Adrenal gland (tissue), 9 donors: ENCODE measurements at regions not wholly inside any gene's neighbourhood (a gene's known extent, or its start where the extent isn't known, plus 50 kb on each side); places are given as distances from the start of the nearest gene placed in this dataset.
A peak's percentile ranks its signal among the peaks of the same experiment; 100 is the strongest.

Source experiments
- DNase-seq, 7 donors: peaks; one replicate each; pipeline ENCODE4 v3.0.0-alpha.2; 2019 to 2020
- H3K27ac ChIP-seq, 5 donors: fragments of 200-600 bp; sonication (generic) in 4 of 5; 1 replicate in 3 of 5; 2 replicates in 2 of 5; pipeline versions ENCODE4 v1.5.1 to v1.8.0; 2016 to 2020; ENCODE audit warnings: mild to moderate bottlenecking in 1 of 5
- H3K27me3 ChIP-seq: fragments of 200-600 bp; 2 replicates; pipeline ENCODE4 v1.8.0; 2021
- H3K36me3 ChIP-seq, 2 donors: fragments of 200-600 bp; replicated peaks in 1 of 2; 1 replicate in 1 of 2; 2 replicates in 1 of 2; pipeline versions ENCODE4 v1.5.1 to v1.8.0; 2018 to 2022
- H3K4me1 ChIP-seq, 2 donors: fragments of 200-600 bp; replicated peaks in 1 of 2; 1 replicate in 1 of 2; 2 replicates in 1 of 2; pipeline versions ENCODE4 v1.5.1 to v1.8.0; 2018 to 2021
- H3K4me3 ChIP-seq, 4 donors: fragments of 200-600 bp; sonication (generic) in 3 of 4; one replicate each; pipeline ENCODE4 v1.5.1; 2016 to 2018
- H3K9me3 ChIP-seq, 3 donors: fragments of 200-600 bp; sonication (generic) in 1 of 3; replicated peaks in 1 of 3; 1 replicate in 2 of 3; 2 replicates in 1 of 3; pipeline versions ENCODE4 v1.5.1 to v1.8.0; 2016 to 2021
- POLR2A ChIP-seq, 2 donors: fragments of 450-650 bp; IDR thresholded peaks; one replicate each; pipeline ENCODE4 v1.6.1; 2017; ENCODE audit warnings: antibody characterized with exemption in 2 of 2, mild to moderate bottlenecking in 2 of 2, moderate library complexity in 1 of 2
- WGBS, 4 donors: extraction: QIAGEN DNeasy Blood & Tissue Kit in 2 of 4; methylation state at CpG; one replicate each; pipeline versions ENCODE4 v1.1.5 to v1.1.7; 2013 to 2017; 5-methylcytosine and 5-hydroxymethylcytosine counted together
- intact Hi-C, 2 donors: fragments of 100-400 bp; cut with DNase I; formaldehyde crosslinking; loops; one replicate each; pipeline versions ENCODE4 v1.14.1 to v1.15.0; 2022 to 2023
- TF ChIP-seq, protein P1 (sequence below), 6 experiments: fragments of 450-650 bp in 4 of 6; fragments of 200-600 bp in 2 of 6; sonication (generic) in 1 of 6; IDR thresholded peaks; 1 replicate in 5 of 6; 2 replicates in 1 of 6; pipeline versions ENCODE4 v1.5.1 to v1.8.0; 2016 to 2021; ENCODE audit warnings: antibody characterized with exemption in 6 of 6, mild to moderate bottlenecking in 2 of 6, moderate library complexity in 1 of 6
- donor health status: healthy with polysubstance abuse.
- donor health status: Bipolar disorder and iron deficiency.
- donor health status: DM: yes; HTN: yes; CAD: no.
- donor health status: DM: no; HTN: no; CAD: no.
- donor health status: DM: no; HTN: no; CAD: no.

DNA sequence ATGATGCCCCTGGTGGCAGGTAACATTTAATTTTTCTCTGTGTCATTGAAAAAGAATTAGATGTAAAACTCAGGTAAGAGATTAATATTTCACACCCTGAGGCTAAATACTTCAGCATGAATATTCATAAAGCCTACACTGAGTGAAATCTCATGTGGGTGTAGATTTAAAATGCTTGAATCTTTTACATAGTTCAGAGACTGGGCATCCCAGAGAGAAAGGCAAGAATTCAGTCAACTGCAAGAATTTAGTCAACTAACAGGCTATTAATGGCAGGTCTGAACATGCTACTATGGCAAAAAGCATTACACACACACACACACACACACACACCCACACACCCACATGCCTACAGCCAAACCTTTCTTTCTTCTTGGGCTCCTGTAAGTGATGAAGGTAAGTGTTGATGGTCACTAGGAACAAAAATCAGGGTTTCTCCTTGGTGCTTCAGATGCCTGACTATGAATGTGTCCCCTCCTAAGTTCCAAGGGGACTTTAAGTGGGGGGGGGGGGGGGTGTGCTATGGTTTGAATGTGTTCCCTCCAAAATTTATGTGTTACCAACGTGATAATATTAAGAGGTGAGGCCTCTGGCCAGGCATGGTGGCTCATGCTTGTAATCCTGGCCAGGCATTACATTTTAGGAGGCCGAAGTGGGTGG, 63.7 kb upstream of the PSMD7 start:
- H3K4me1 ChIP-seq, result no peaks in the 10 kb centered on the region
- intact Hi-C loops, result no loop called here
- no peak for DNase-seq
- H3K9me3 ChIP-seq, result no peaks in the 10 kb centered on the region
- H3K27ac ChIP-seq, result no peak overlapping the region
- WGBS, 4 donors, result 77 to 85% (median 78%) methylated on average over 2 of the region's 2 CpGs
- H3K4me3 ChIP-seq, result no peak overlapping the region
- no peaks in the 10 kb centered on the region for H3K27me3 ChIP-seq
- TF ChIP-seq, protein P1, sequence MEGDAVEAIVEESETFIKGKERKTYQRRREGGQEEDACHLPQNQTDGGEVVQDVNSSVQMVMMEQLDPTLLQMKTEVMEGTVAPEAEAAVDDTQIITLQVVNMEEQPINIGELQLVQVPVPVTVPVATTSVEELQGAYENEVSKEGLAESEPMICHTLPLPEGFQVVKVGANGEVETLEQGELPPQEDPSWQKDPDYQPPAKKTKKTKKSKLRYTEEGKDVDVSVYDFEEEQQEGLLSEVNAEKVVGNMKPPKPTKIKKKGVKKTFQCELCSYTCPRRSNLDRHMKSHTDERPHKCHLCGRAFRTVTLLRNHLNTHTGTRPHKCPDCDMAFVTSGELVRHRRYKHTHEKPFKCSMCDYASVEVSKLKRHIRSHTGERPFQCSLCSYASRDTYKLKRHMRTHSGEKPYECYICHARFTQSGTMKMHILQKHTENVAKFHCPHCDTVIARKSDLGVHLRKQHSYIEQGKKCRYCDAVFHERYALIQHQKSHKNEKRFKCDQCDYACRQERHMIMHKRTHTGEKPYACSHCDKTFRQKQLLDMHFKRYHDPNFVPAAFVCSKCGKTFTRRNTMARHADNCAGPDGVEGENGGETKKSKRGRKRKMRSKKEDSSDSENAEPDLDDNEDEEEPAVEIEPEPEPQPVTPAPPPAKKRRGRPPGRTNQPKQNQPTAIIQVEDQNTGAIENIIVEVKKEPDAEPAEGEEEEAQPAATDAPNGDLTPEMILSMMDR (IDR thresholded peaks at IDR 0.05), result no peak
- H3K36me3 ChIP-seq, result no peaks in the 10 kb centered on the region

DNA sequence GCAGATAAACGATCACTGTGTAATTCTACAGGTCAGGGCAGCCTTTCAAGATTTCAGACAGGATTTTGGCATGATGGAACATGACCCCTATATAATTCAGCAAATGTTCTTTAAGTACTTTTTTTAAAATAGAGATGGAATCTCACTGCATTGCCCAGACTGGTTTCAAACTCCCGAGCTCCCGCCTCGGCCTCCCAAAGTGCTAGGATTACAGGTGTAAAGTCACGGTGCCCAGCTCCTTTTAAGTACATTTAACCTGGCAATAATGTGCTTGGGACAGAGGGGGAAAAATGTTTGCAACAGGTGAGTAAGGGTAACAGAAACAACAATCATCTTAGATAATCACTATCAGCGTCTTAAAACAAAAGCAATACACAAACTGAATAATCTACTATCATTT, 66.5 kb upstream of the PSMD7 start:
- intact Hi-C loops, result no loop called here
- Histone ChIP-seq H3K27ac (no peak overlapping the region), H3K9me3 (no peaks in the 10 kb centered on the region), H3K4me3 (no peak overlapping the region), H3K36me3 (no peaks in the 10 kb centered on the region), H3K27me3 (no peaks in the 10 kb centered on the region), H3K4me1 (no peaks in the 10 kb centered on the region)
- WGBS, 4 donors, result 91 to 95% (median 91%) methylated on average over 6 of the region's 6 CpGs
- DNase-seq, result no peak
- TF ChIP-seq POLR2A (IDR thresholded peaks at IDR 0.05), result no peak
- TF ChIP-seq, protein P1 (IDR thresholded peaks at IDR 0.05), result no peak

DNA sequence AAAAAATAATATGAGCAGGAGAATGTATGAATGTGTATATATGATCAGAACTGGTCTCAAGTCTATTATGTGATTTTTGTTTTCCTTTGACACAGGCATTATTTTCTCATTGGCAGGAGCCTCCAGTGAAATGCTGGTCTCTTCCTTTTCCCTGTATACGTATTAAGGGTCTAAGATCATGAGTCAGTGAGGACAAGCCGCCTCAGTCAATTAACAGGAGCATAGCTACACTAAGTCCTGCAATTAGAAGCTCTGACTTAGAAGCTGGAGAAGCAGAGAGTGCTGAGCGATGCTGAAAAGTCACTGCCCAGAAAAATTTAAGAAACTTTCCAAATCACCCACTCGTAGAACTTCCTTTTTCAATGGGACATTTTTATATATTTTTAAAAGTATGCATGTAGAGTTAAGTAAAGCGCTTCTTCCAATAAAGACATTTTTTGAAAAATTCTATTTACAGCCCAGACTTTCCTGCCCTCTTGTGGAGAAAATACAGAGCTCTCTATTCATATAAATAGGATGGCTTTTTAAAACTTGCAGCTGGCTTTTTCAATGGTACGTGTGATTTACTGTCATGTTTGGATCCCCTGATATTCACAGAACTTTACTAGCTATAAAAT, 70.2 kb upstream of the PSMD7 start:
- Histone ChIP-seq H3K4me3 (no peak overlapping the region), H3K36me3 (no peaks in the 10 kb centered on the region), H3K27ac (no peak overlapping the region), H3K9me3 (no peaks in the 10 kb centered on the region), H3K4me1 (no peaks in the 10 kb centered on the region), H3K27me3 (no peaks in the 10 kb centered on the region)
- intact Hi-C loops, result no loop called here
- WGBS, 4 donors, result 42 to 61% (median 50%) methylated on average over 6 of the region's 6 CpGs
- DNase-seq, result no peak
- TF ChIP-seq, protein P1 (IDR thresholded peaks at IDR 0.05), result peak in 3 of 6 experiments; percentile 6 to 39 (median 16)
- TF ChIP-seq POLR2A (IDR thresholded peaks at IDR 0.05), result no peak

DNA sequence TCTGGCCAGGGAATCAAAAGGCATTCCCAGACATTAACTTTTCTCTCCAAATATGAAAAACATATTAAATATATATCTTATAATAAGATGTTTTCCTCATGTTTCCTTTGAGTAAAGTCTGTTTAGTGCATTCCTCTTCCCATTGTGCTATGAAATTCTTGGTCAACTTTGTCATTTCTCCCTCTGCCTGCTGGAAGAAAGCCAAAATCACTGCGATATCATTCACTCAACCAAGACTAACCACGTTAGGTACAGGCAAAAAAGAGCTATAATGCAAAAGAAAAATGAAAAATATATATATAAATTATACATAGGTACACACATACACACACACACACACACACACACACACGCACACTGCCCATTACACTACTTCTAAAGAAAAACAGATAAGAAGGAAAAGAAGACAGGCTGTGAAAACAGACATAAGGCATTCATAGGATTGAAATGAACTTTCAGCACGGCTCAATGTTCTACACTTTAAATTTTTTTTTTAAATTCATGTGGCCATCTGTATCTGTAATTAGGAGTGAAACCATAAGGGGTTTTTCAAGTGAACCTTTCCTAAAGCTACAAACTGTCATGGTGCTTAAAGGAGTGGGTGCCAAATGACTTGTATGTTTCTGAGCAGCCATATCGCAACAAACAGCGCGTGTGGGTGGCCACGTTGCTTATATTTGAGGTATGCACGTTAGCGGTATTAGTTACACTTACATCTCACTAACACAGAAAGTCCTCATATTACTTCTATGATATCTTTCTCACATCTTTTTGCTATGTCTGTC, 71.6 kb upstream of the PSMD7 start:
- DNase-seq, result no peak
- Histone ChIP-seq H3K4me1 (no peaks in the 10 kb centered on the region), H3K36me3 (no peaks in the 10 kb centered on the region), H3K9me3 (no peaks in the 10 kb centered on the region), H3K4me3 (no peak overlapping the region), H3K27me3 (no peaks in the 10 kb centered on the region), H3K27ac (no peak overlapping the region)
- intact Hi-C loops, result no loop called here
- 71 to 77% (median 72%) methylated on average over 10 of the region's 10 CpGs for WGBS, 4 donors
- no peak for TF ChIP-seq POLR2A (IDR thresholded peaks at IDR 0.05)
- TF ChIP-seq, protein P1 (IDR thresholded peaks at IDR 0.05), result no peak
